Epithelial cell of esophagus (primary cell): ENCODE measurements at regions not wholly inside any gene's neighbourhood (a gene's known extent, or its start where the extent isn't known, plus 50 kb on each side); places are given as distances from the start of the nearest gene placed in this dataset.

ENCODE experiments used
- DNase-seq: peaks from one replicate; pipeline ENCODE4 v3.0.0; 2010; ENCODE audit warnings: low read depth
- H3K4me3 ChIP-seq: 2 replicates; pipeline ENCODE4 v1.5.1; 2011; ENCODE audit warnings: mild to moderate bottlenecking, low read length, control low read depth
- TF ChIP-seq, protein P1 (sequence below): IDR thresholded peaks from 2 replicates; pipeline ENCODE4 v1.5.1; 2011; ENCODE audit warnings: low read depth, mild to moderate bottlenecking, low read length, control low read depth, inconsistent platforms; ENCODE audit not compliant: insufficient read depth; ENCODE audit errors: missing control alignments

DNA sequence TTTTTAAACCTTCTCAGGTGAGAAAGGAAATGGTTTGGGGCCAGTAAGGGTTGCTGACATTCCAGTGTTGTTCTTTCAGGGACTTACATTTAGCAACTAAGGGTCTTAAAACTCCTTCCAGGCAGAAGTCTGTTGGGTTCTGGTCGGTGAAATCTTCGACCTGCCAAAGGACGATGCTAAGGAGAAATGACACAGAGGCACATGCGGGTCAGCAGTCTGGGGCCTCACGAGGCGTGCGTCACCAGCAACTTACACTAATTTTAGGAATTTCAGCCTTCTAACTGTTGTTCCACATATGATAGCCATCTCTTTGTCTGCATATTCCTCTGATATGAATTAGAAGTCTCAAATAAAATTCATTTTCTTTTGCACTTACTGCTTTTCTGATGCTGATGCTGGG lies 64.1 kb upstream of the TMEM108 start:
- DNase-seq: no peak
- TF ChIP-seq, protein P1, sequence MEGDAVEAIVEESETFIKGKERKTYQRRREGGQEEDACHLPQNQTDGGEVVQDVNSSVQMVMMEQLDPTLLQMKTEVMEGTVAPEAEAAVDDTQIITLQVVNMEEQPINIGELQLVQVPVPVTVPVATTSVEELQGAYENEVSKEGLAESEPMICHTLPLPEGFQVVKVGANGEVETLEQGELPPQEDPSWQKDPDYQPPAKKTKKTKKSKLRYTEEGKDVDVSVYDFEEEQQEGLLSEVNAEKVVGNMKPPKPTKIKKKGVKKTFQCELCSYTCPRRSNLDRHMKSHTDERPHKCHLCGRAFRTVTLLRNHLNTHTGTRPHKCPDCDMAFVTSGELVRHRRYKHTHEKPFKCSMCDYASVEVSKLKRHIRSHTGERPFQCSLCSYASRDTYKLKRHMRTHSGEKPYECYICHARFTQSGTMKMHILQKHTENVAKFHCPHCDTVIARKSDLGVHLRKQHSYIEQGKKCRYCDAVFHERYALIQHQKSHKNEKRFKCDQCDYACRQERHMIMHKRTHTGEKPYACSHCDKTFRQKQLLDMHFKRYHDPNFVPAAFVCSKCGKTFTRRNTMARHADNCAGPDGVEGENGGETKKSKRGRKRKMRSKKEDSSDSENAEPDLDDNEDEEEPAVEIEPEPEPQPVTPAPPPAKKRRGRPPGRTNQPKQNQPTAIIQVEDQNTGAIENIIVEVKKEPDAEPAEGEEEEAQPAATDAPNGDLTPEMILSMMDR: no peak
- no peak overlapping the region for H3K4me3 ChIP-seq

DNA sequence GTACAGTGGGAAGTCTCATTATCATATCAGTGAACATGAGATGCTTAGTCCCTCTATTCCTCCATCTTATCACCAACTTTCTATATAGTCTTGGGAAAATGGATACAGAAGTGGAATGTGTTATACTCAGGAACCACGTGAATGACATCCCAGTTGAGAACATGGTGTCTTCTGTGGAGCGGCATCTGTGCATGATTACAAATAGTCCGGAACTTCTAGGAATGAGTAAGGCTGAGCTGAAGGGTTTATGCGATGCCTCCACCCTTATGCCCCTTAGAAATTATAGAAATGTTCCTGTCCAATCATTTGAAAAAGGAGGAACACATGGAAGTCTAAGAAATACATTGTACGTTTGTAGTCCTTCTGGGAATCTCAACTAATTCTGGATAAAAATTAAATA lies 64.8 kb upstream of the TMEM108 start:
- H3K4me3 ChIP-seq: no peak overlapping the region
- no peak for DNase-seq
- TF ChIP-seq, protein P1: no peak

DNA sequence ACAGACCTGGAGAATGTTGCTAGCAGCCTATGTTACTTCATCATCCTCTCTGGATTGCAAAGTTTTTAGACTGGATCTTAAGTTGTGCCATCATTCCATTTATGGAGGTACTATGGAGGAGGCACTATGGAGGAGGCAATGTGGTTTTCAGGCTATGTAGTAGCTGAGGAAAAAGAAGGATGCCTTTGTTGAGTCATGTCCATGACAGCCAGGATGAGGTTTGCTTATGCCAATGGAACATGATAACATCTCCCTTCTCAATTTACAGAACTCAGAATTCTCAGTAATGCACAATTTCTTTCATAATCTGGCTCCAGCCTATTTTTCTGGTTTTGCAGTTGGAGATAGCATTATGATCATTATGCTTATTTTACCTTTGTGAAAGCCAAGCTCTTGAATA lies 65.9 kb upstream of the TMEM108 start:
- no peak for DNase-seq
- TF ChIP-seq, protein P1: no peak
- no peak overlapping the region for H3K4me3 ChIP-seq

DNA sequence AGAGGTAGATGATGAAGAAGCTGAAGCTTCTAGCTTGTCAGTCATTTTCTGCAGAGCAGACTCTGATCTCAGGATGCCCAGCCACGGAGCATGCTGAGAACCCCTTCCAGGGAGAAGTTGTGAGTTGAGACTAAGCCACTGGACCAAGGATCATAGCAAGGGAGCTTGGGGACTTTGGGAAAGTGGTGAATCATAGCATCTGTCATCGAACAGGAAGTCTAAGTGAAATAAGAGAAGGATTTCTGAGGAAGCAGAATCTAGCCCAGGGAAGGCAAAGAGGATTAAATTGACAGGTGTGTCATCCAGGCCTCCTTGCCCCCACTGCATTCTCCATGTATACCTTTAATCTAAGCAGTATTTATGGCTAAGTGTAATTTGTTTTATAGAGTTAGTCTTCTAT lies 71.8 kb upstream of the TMEM108 start:
- no peak for DNase-seq
- no peak overlapping the region for H3K4me3 ChIP-seq
- TF ChIP-seq, protein P1: no peak

DNA sequence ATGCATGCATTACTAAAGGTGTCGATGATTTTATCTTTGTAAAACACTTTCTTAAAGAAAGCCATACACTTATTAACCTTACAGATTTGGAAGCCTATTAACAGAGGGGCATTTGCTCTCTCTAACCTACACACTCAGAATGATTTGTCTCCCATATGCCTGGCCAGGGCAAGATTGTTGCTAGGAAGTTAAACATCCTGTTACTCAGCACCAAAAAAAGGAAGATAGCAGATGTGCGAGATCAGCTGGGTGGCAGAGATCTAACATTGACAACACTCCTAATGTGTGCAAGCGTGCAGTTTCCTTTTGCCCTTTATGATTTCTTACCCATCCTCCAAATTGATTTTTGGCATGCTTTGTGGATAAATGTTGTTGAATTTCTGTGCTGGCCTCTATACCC lies 73.9 kb upstream of the TMEM108 start:
- no peak overlapping the region for H3K4me3 ChIP-seq
- TF ChIP-seq, protein P1: no peak

DNA sequence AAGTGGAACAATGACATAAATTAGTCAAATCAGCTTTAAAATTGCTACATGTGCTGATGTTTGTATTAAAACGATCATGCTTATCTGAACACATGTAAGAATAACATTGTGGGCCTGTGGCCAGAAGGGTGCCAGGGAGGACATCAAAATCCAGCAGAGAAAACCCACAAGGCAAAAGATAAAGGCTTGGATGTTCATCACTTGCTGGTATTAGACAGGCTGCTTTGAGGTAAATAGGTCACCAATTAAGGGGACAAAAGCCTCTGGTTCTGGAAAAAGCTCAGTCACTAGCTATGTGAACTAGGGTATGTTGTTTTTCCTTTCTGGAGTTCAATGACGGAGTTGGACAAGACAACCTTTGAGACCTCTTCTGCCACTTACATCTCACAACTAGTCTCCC lies 74.4 kb upstream of the TMEM108 start:
- TF ChIP-seq, protein P1: no peak
- no peak for DNase-seq
- no peak overlapping the region for H3K4me3 ChIP-seq

More for the DNA sequence above, 73.9 kb upstream of the TMEM108 start:
- no peak for DNase-seq

DNA sequence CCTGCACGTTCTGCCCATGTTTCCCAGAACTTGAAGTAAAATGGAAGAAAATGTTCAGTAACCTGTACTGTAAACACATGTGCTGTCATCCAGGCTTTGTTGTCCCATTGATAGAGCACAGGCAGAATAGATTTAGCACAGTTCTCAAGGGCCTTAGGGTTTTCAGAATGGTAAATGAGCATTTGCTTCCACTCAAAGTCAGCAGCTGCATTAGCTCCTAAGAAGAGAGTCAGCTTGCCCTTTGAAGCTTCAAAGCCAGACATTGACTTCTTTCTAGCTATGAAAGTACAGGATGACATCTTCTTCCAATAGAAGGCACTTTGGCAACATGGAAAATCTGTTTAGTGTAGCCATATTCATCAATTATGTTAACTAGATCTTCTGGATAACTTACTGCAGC lies 76.2 kb upstream of the TMEM108 start:
- no peak for DNase-seq
- H3K4me3 ChIP-seq: no peak overlapping the region
- TF ChIP-seq, protein P1: no peak
